Muscle of arm (tissue), 1 donor: ENCODE measurements at regions not wholly inside any gene's neighbourhood (a gene's known extent, or its start where the extent isn't known, plus 50 kb on each side); places are given as distances from the start of the nearest gene placed in this dataset.

Experiments
- DNase-seq: peaks from one replicate; pipeline ENCODE4 v3.0.0-alpha.2; 2013

GRCh38 chr19:13606156-13606555 is 99.9 kb upstream of the CACNA1A start:
- DNase-seq, result no peak

- DNase-seq, result no peak
Measured at GRCh38 chr19:13604902-13605586, 98.8 kb upstream of the CACNA1A start.

GRCh38 chr19:13600802-13601201 is 94.5 kb upstream of the CACNA1A start:
- no peak for DNase-seq

GRCh38 chr19:13600091-13600490 is 93.8 kb upstream of the CACNA1A start:
- no peak for DNase-seq

GRCh38 chr19:13599681-13600080 is 93.4 kb upstream of the CACNA1A start:
- no peak for DNase-seq

- DNase-seq, result no peak
Measured at GRCh38 chr19:13598098-13598497, 91.8 kb upstream of the CACNA1A start.

GRCh38 chr19:13597640-13598039 is 91.4 kb upstream of the CACNA1A start:
- DNase-seq, result peak; percentile 64

GRCh38 chr19:13588957-13589833 is 82.9 kb upstream of the CACNA1A start:
- DNase-seq, result peak; percentile 59

GRCh38 chr19:13585512-13585911 is 79.2 kb upstream of the CACNA1A start:
- no peak for DNase-seq

- no peak for DNase-seq
Measured at GRCh38 chr19:13583753-13584152, 77.5 kb upstream of the CACNA1A start.

GRCh38 chr19:13583114-13583513 is 76.8 kb upstream of the CACNA1A start:
- DNase-seq, result no peak

GRCh38 chr19:13581576-13581975 is 75.3 kb upstream of the CACNA1A start:
- no peak for DNase-seq

- no peak for DNase-seq
Measured at GRCh38 chr19:13579388-13580060, 73.2 kb upstream of the CACNA1A start.

- DNase-seq, result no peak
Measured at GRCh38 chr19:13576726-13577125, 70.4 kb upstream of the CACNA1A start.

GRCh38 chr19:13574933-13575332 is 68.7 kb upstream of the CACNA1A start:
- no peak for DNase-seq

- no peak for DNase-seq
Measured at GRCh38 chr19:13573056-13573667, 66.9 kb upstream of the CACNA1A start.

GRCh38 chr19:13561461-13561860 is 55.2 kb upstream of the CACNA1A start:
- no peak for DNase-seq

GRCh38 chr19:13557756-13558398 is 51.6 kb upstream of the CACNA1A start:
- no peak for DNase-seq

- DNase-seq, result no peak
Measured at GRCh38 chr19:13556552-13556951, 50.3 kb upstream of the CACNA1A start.
